Non-pigmented ciliary epithelial cell (primary cell): ENCODE measurements at regions not wholly inside any gene's neighbourhood (a gene's known extent, or its start where the extent isn't known, plus 50 kb on each side); places are given as distances from the start of the nearest gene placed in this dataset.
A peak's percentile ranks its signal among the peaks of the same experiment; 100 is the strongest.
"Not testable (repeated sequence)": the region's sequence is repeated elsewhere in the genome, so short reads cannot be mapped to it uniquely, and the experiment has no call there.

Experiments
- DNase-seq: peaks from one replicate; pipeline ENCODE4 v3.0.0-alpha.2; 2010; ENCODE audit warnings: low read depth

DNA sequence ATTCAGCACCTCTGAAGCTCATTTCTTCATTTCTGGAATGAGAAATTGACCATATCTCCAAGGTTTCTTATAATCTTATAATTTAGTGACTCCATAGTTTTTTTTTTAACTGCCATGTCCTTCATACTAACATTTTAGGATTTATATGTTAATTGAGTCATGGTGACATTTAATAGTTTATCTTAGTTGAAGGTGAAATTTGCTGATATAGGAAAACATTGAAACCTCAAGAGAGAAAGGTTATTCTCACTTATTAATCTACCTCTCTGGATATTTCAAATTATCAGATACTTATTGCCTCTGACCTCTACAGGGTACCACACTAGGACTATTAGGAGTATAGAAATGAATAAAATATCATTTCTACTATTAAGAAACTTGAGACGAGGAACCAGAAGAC is 499.0 kb downstream of the NUP35 start:
- no peak for DNase-seq

GRCh38 chr2:183630964-183631363 is 506.7 kb downstream of the NUP35 start:
- no peak for DNase-seq

DNA sequence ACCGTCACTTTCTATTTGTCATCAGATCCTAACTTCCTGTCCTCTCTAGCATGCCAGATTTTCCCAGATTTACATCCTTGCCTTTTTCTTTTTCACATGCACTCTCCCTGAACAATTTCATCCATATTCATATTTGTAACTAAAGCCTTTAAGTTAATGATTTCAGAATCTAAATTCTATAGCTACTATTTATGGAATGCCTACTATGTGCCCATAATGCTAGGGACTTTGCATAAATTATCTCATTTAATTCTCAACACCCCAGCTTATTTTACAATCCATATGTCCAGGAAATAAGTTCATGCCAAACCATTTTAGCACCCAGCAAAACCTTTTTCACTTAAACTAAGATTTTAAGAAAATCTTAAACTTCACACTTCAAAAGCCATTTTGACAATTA is 531.9 kb downstream of the NUP35 start:
- no peak for DNase-seq

DNA sequence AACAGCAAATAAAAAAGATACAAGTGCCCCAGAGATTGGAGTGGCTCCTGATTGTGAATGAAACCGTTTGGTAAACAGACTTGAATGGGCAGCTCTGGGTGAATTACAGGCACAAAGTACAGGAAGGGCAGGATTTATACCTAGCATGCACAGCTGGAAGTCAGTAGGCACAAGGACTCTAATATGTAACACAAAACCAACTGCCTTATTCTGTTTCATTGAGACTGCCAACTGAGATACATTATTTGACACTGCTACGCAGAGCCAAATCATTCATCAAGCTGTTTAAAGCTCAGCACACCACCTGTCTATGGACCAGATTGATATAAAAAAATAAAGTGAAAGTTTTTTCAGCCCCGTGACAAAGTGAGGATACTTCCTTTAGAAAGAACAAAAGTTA is 541.2 kb downstream of the NUP35 start:
- DNase-seq, result no peak

DNA sequence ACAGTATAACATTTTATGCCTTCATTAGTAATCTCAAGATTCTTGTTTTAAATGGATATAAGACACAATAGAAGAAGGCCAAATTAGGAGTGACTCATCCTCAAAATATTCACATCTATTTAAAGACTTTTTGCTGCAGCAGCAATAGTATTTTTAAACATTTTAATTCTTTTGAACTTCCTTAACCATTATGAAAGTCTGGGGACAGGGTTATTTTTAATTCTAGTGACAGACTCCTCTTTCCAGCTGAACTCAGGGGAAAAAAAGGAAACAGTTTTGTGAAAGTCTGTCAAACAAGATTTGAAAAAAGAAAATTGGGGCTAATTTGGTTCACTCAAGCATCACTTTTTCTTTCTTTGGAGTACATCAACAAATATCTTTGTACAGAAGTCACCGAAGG is 541.8 kb downstream of the NUP35 start:
- DNase-seq, result peak; percentile 9

DNA sequence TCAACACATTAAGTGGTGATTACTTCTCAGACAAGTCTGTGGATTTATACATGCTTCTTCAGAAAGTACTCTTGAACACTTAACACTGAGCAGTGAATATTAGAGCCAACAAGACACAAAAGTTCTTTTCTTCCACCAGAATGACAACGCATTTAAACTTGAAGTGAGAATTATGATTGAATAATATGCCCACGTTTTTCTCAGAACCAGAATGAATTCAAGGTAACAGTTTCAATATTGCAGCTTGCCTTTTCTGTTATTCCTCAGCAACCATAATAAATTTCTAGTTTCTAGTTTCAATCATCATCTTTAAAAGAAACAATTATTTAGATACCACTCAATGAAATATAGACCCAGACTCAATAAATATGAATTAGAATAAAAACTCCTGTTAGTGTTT is 547.0 kb downstream of the NUP35 start:
- no peak for DNase-seq

GRCh38 chr2:183678908-183679307 is 554.7 kb downstream of the NUP35 start:
- no peak for DNase-seq

DNA sequence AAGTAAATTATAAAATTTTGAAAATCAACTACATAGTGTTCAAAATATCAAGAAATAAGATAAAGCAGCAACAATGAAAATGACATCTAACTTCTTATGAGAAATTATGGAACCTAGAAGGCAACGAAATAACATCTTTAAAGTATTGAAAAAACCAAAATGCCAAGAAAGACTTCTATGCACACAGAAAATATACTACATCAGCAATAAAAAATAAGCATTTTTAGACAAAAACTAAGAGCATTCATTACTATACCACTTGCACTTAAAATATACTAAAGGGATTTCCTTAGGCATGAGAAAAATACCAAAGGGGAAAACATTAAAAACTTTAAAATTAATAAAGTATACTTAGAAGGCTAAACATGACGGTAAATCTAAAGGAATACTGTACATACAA is 556.3 kb downstream of the NUP35 start:
- DNase-seq, result no peak

DNA sequence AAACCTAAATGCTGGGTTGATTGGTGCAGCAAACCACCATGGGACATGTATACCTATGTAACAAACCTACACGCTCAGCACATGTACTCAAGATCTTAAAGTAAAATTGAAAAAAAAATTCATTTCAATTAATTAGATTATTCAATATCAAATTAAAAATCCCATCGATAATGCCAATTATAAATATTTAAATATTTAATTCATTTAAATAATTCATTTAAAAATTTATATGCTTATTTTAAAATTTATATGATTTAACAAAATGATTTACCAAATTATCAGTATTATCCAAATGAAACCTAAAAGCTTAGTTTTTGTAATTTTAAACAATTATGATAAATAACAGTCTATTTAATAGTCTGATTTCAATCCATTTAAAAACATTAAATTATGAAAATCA is 560.4 kb downstream of the NUP35 start:
- no peak for DNase-seq

DNA sequence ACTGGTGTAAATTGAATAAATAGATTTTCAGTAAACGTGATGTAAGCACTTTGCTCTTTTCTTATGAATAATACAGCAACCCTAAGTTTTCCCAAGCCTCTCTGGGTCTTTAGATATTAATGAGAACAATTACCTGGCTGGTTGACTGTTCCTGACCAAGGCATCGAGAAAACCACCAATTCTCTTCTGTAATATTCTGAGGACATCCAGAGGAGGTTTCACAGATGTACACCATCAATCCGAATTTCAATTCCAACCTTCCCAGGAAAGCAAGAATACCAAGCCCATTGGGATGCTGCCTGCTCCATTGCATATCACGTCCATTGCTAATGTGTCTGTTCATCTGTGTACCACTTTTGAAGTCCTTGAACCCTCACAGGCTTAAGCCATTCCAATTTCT is 571.8 kb downstream of the NUP35 start:
- no peak for DNase-seq

GRCh38 chr2:183709829-183710228 is 585.6 kb downstream of the NUP35 start:
- DNase-seq, result no peak

- DNase-seq, result no peak
These were observed 594.0 kb downstream of the NUP35 start for GRCh38 chr2:183718246-183718645.

DNA sequence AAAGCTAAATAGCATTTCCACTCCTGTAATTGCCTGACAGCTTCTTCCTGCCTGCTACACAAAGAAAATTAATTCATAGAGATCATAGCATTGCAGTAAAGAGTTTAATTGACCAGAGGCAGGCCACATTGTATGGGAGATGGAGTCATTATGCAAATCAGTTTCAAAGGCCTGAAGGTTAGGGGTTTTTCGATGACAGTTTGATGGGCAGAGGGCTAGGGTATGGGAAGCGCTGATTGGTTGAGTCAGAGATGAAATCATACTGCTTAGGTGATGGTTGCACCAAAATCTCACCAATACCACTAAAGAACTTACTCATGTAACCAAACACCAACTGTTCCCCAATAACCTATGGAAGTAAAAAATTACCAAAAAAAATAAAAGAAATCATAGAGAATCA is 599.0 kb downstream of the NUP35 start:
- no peak for DNase-seq

GRCh38 chr2:183729380-183729779 is 605.1 kb downstream of the NUP35 start:
- no peak for DNase-seq

DNA sequence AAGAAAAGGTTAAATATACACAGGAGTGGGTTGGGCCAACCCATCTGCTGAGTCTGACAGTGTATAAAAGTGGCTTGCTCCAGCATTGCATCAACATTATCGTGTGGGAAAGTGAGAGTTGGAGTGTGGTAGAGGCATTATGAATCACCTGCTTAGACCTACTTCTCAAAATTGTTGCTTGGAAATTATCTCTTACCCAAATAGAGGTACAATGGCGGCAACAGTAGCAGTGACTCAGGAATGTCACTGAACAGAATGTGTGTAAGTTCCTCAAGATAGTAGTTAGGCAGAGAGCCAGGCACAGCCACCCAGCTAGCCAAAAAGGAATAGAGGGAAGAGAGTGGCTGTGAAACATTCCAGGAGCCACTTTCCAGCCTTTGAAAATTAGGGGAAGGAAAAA is 616.0 kb downstream of the NUP35 start:
- peak; percentile 0 for DNase-seq

DNA sequence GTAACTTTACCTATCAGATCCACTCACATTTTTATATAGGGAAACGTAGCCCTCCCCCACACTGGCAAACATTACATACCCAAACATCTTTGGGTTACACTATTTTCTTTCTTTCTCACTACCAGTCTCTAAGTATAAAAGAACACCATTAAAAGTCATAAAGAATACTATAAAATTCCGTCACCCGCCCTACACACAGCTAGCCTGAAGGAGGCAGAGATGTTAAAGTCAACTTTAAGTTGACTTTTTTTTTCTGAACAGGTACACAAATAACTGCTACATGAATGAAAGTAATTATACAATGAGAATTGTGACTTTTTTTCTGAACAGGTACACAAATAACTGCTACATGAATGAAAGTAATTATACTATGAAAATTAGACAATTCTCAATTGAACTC is 628.3 kb downstream of the NUP35 start:
- no peak for DNase-seq

GRCh38 chr2:183759033-183759432 is 634.8 kb downstream of the NUP35 start:
- no peak for DNase-seq

DNA sequence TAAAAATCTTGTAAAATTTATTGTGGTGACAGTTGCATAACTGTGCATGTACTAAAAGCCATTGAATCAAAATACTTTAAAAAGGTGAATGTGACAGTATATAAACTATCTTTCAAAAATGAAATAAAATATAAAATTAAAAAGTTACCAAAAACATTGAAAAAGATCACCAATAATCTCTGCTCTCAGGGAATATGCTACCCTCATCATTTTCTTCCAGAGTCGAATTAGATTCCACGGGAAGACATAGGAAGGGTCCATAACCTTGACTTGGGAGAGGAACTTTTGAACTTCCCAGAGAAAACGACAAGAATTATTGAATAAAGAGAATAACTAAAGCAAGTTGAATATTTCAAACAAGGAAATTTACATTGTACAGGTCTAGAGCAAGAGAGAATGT is 649.5 kb downstream of the NUP35 start:
- DNase-seq, result no peak

DNA sequence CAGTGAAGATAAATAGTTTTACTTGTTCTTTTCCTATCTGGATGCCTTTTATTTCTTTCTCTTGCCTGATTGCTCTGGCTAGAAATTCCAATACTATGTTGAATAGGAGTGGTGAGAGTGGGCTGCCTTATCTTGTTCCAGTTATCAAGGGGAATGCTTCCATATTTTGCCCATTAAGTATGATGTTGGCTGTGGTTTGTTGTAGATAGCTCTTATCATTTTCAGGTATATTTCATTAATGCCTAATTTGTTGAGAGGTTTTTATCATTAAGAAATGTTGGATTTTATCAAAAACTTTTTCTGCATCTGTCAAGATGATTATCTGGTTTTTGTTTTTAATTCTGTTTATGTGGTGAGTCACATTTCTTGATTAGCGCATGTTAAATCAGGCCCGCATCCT is 655.8 kb downstream of the NUP35 start:
- DNase-seq, result no peak

DNA sequence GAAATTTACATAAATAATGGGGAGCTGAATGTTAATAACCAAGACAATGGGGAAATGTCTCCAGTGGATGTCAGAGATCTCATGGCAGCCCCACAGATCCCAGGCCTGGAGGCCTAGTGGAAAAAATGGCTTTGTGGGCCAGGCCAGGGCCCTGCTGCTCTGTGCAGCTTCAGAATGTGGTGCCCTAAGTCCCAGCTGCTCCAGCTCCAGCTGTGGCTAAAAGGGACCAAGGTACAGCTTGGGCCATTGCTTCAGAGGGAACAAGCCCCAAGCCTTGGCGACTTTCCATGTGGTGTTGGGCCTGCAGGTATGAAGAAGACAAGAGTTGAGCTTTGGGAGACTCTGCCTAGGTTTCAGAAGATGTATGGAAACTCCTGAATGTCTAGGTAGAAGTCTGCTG is 658.2 kb downstream of the NUP35 start:
- no peak for DNase-seq

DNA sequence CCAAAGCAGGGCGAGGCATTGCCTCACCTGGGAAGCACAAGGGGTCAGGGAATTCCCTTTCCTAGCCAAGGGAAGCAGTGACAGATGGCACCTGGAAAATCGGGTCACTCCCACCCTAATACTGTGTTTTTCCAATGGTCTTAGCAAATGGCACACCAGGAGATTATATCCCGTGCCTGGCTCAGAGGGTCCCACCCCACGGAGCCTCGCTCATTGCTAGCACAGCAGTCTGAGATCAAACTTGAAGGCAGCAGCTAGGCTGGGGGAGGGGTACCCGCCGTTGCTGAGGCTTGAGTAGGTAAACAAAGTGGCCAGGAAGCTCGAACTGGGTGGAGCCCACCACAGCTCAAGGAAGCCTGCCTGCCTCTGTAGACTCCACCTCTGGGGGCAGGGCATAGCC is 664.6 kb downstream of the NUP35 start:
- not testable (repeated sequence) for DNase-seq

GRCh38 chr2:183792165-183792924 is 668.1 kb downstream of the NUP35 start:
- not testable (repeated sequence) for DNase-seq

- DNase-seq, result no peak
These were observed 674.3 kb downstream of the NUP35 start for GRCh38 chr2:183798535-183798934.

- DNase-seq, result no peak
These were observed 675.5 kb downstream of the NUP35 start for GRCh38 chr2:183799761-183800160.

- DNase-seq, result no peak
These were observed 679.4 kb downstream of the NUP35 start for GRCh38 chr2:183803596-183803995.
